HepG2 (cell line): ENCODE measurements at regions not wholly inside any gene's neighbourhood (a gene's known extent, or its start where the extent isn't known, plus 50 kb on each side); places are given as distances from the start of the nearest gene placed in this dataset.

ENCODE experiments used
- ATAC-seq: fragments of 200-7000 bp; cut with Tn5 transposase; 3 replicates; pipeline ENCODE4 v1.9.1; 2020; ENCODE audit warnings: mild to moderate bottlenecking, moderate library complexity
- BruUV-seq: library from RNA; stranded (reverse); fragments of 400-500 nt; replicated peaks from 2 replicates; lab custom pipeline; 2021; lab: Mats Ljungman, UMichigan
- CTCF ChIA-PET: fragments of 300-600 bp; formaldehyde crosslinking; extraction: SDS; loops from one replicate; lab custom pipeline; 2021; ENCODE audit warnings: low total read pairs, inconsistent platforms, low intra/inter-chr PET ratio; lab: Yijun Ruan, JAX
- POLR2A ChIA-PET: fragments of 350-600 bp; sonication (Branson Sonifier 250); formaldehyde crosslinking; loops from one replicate; lab custom pipeline; 2020; ENCODE audit warnings: antibody characterized with exemption, inconsistent platforms; lab: Yijun Ruan, JAX
- DNase-seq: peaks from one replicate; pipeline ENCODE4 v3.0.0-alpha.2; 2015; ENCODE audit warnings: low spot score
- FAIRE-seq: peaks from 3 replicates; lab custom pipeline; 2011; peaks lifted over from hg19 to GRCh38; lab: Jason Lieb, UNC
- H2AFZ ChIP-seq: one replicate; pipeline ENCODE4 v1.6.1; 2011; ENCODE audit warnings: low read length, inconsistent platforms
- H3K27ac ChIP-seq: fragments of 300-600 bp; 3 replicates; pipeline ENCODE4 v1.8.0; 2011; ENCODE audit warnings: mixed run types, mild to moderate bottlenecking, mixed read lengths, low read length, inconsistent platforms; ENCODE audit not compliant: insufficient read depth; ENCODE audit errors: extremely low read length
- H3K27me3 ChIP-seq, 2 experiments: fragments of 200-600 bp in 1 of 2; 2 replicates in 1 of 2; 3 replicates in 1 of 2; pipeline versions ENCODE4 v1.6.0 to v1.8.0; 2011; ENCODE audit warnings: low read length in 2 of 2, mild to moderate bottlenecking in 2 of 2, moderate library complexity in 2 of 2, inconsistent platforms in 1 of 2; ENCODE audit not compliant: insufficient read depth in 2 of 2, control insufficient read depth in 1 of 2
- H3K36me3 ChIP-seq, 2 experiments: fragments of 200-600 bp in 1 of 2; replicated peaks in 1 of 2; 2 replicates in 1 of 2; 3 replicates in 1 of 2; pipeline versions ENCODE4 v1.5.1 to v1.8.0; 2011; ENCODE audit warnings: low read length in 2 of 2, inconsistent platforms in 1 of 2; ENCODE audit not compliant: insufficient read depth in 2 of 2, control insufficient read depth in 1 of 2
- H3K4me1 ChIP-seq: 2 replicates; pipeline ENCODE4 v1.5.1; 2012; ENCODE audit warnings: low read length, inconsistent platforms; ENCODE audit not compliant: insufficient read depth
- H3K4me2 ChIP-seq: 2 replicates; pipeline ENCODE4 v1.6.0; 2011; ENCODE audit warnings: low read depth, low read length, inconsistent platforms
- H3K4me3 ChIP-seq, 3 experiments: fragments of 200-600 bp in 1 of 3; sonication (generic), shearing (Covaris generic) in 1 of 3; replicated peaks in 1 of 3; 2 replicates each; pipeline ENCODE4 v1.5.1; 2011 to 2016; ENCODE audit warnings: low read length in 3 of 3, inconsistent platforms in 2 of 3, low read depth in 2 of 3, mild to moderate bottlenecking in 2 of 3, control low read depth in 1 of 3, mixed read lengths in 1 of 3; ENCODE audit not compliant: insufficient read depth in 1 of 3
- H3K79me2 ChIP-seq: one replicate; pipeline ENCODE4 v1.6.1; 2011; ENCODE audit warnings: low read length, inconsistent platforms; ENCODE audit not compliant: insufficient read depth
- H3K9ac ChIP-seq: 2 replicates; pipeline ENCODE4 v1.6.0; 2011; ENCODE audit warnings: mild to moderate bottlenecking, low read depth, low read length, inconsistent platforms; ENCODE audit not compliant: insufficient read depth
- H3K9me3 ChIP-seq: 2 replicates; pipeline ENCODE4 v1.5.1; 2012; ENCODE audit warnings: mild to moderate bottlenecking, low read length
- H4K20me1 ChIP-seq: 2 replicates; pipeline ENCODE4 v1.6.0; 2011; ENCODE audit warnings: inconsistent platforms, mild to moderate bottlenecking, low read length, moderate library complexity; ENCODE audit not compliant: insufficient read depth
- ATF6 ChIP-seq: sonication (generic); formaldehyde crosslinking; conservative IDR thresholded peaks from 2 replicates; pipeline ENCODE4 v1.4.0; 2020; ENCODE audit warnings: missing genetic modification reagents
- BRF2 ChIP-seq: sonication (generic); formaldehyde crosslinking; IDR thresholded peaks from 2 replicates; pipeline ENCODE4 v1.8.1; 2022; ENCODE audit warnings: mild to moderate bottlenecking, missing genetic modification reagents
- KDM5B ChIP-seq: sonication (generic); formaldehyde crosslinking; IDR thresholded peaks from 2 replicates; pipeline ENCODE4 v1.4.0; 2020; ENCODE audit warnings: missing genetic modification reagents, mild to moderate bottlenecking, borderline replicate concordance
- MYC ChIP-seq: sonication (generic); formaldehyde crosslinking; IDR thresholded peaks from 2 replicates; pipeline ENCODE4 v1.9.0; 2021; ENCODE audit warnings: missing genetic modification reagents, borderline replicate concordance
- NPAS2 ChIP-seq: sonication (generic); formaldehyde crosslinking; IDR thresholded peaks from 2 replicates; pipeline ENCODE4 v1.8.0; 2022; ENCODE audit warnings: mild to moderate bottlenecking, missing genetic modification reagents, borderline replicate concordance
- NR0B2 ChIP-seq: sonication (generic); formaldehyde crosslinking; IDR thresholded peaks from 2 replicates; pipeline ENCODE4 v1.4.0; 2020; ENCODE audit warnings: mild to moderate bottlenecking, missing genetic modification reagents
- RELA ChIP-seq: sonication (generic); formaldehyde crosslinking; IDR thresholded peaks from 2 replicates; pipeline ENCODE4 v1.4.0; 2020; ENCODE audit warnings: missing genetic modification reagents
- ZNF20 ChIP-seq: sonication (generic); formaldehyde crosslinking; IDR thresholded peaks from 2 replicates; pipeline ENCODE4 v1.4.0; 2020; ENCODE audit warnings: mild to moderate bottlenecking, moderate library complexity, missing genetic modification reagents
- ZNF274 ChIP-seq: sonication (generic); formaldehyde crosslinking; IDR thresholded peaks from 2 replicates; pipeline ENCODE4 v1.5.1; 2020; ENCODE audit warnings: mild to moderate bottlenecking, missing genetic modification reagents
- ZNF557 ChIP-seq: sonication (generic); formaldehyde crosslinking; IDR thresholded peaks from 2 replicates; pipeline ENCODE4 v1.4.0; 2020; ENCODE audit warnings: missing genetic modification reagents
- ZNF558 ChIP-seq: sonication (generic); formaldehyde crosslinking; IDR thresholded peaks from 2 replicates; pipeline ENCODE4 v1.9.0; 2022; ENCODE audit warnings: mild to moderate bottlenecking, missing genetic modification reagents, borderline replicate concordance
- WGBS: methylation state at CpG from one replicate; pipeline ENCODE4 v1.1.6; 2017; ENCODE audit warnings: low lambda C conversion rate; 5-methylcytosine and 5-hydroxymethylcytosine counted together
- in situ Hi-C: cut with HindIII; loops from 2 replicates; pipeline ENCODE4 v1.10.0; 2017; ENCODE audit warnings: low pct_unique_long_range_greater_than_20kb; ENCODE audit not compliant: extremely low pct_ligation_motif_present
- intact Hi-C: fragments of 100-400 bp; cut with micrococcal nuclease; formaldehyde crosslinking; loops from one replicate; pipeline ENCODE4 v1.10.0; 2022; ENCODE audit not compliant: unreplicated experiment

GRCh38 chr5:96287136-96287535 lies 145.9 kb downstream of the PCSK1 start (continued):
- TF ChIP-seq RELA (CRISPR knock-in tag): no peak
- TF ChIP-seq, all 625 proteins: peak for 0

- DNase-seq: no peak
- Histone ChIP-seq H3K27ac (no peak overlapping the region), H3K79me2 (no peaks in the 10 kb centered on the region), H3K4me3 (no peak overlapping the region), H3K36me3 (no peaks in the 10 kb centered on the region), H3K9ac (no peak overlapping the region), H3K4me1 (peaks cover 12% of the 10 kb centered on the region)
- intact Hi-C loops: no loop called here
- ChIA-PET POLR2A (no interaction called here), CTCF (no interaction called here)
- TF ChIP-seq ZNF557 (no peak), ZNF274 (CRISPR knock-in tag) (no peak)
- TF ChIP-seq, all 625 proteins: peak for 0
- Histone ChIP-seq H3K27me3 (no peaks in the 10 kb centered on the region), H3K4me2 (no peak overlapping the region), H3K9me3 (no peaks in the 10 kb centered on the region), H4K20me1 (no peaks in the 10 kb centered on the region), H2AFZ (no peak overlapping the region)
- FAIRE-seq: no peak
- in situ Hi-C loops: no loop called here
- no peak for ATAC-seq
- BruUV-seq: no TSS peak
- WGBS: 100% methylated on average over 1 of the region's 1 CpG
Observed at GRCh38 chr5:96285823-96286222, 147.2 kb downstream of the PCSK1 start.

- no TSS peak for BruUV-seq
- ChIA-PET POLR2A (no interaction called here), CTCF (no interaction called here)
- WGBS: 93% methylated on average over 4 of the region's 4 CpGs
- FAIRE-seq (no peak), ATAC-seq (no peak), DNase-seq (no peak)
- H3K36me3 ChIP-seq: no peaks in the 10 kb centered on the region
- H3K9ac ChIP-seq: no peak overlapping the region
- in situ Hi-C loops (no loop called here), intact Hi-C loops (loop anchor here (1.0 kb wide), 1 partner anchor 32 kb away; no protein-coding TSS in a partner anchor)
- no peak overlapping the region for H3K27ac ChIP-seq
- H3K9me3 ChIP-seq: no peaks in the 10 kb centered on the region
- no peak overlapping the region for H3K4me3 ChIP-seq
- H3K4me2 ChIP-seq: no peak overlapping the region
- no peaks in the 10 kb centered on the region for H3K79me2 ChIP-seq
- no peaks in the 10 kb centered on the region for H4K20me1 ChIP-seq
- H2AFZ ChIP-seq: no peak overlapping the region
- H3K27me3 ChIP-seq: no peaks in the 10 kb centered on the region
- no peak for TF ChIP-seq NPAS2 (CRISPR knock-in tag)
- TF ChIP-seq NR0B2 (CRISPR knock-in tag): no peak
- no peak for TF ChIP-seq KDM5B (CRISPR knock-in tag)
- TF ChIP-seq MYC: no peak
- TF ChIP-seq ATF6: no peak
- no peak for TF ChIP-seq ZNF558 (CRISPR knock-in tag)
- TF ChIP-seq ZNF20 (CRISPR knock-in tag): no peak
- no peak for TF ChIP-seq BRF2
- peaks cover 20% of the 10 kb centered on the region for H3K4me1 ChIP-seq
Observed at GRCh38 chr5:96284727-96285389, 148.2 kb downstream of the PCSK1 start.
